Cerebellar nuclear complex (tissue), 1 donor: ENCODE measurements at regions not wholly inside any gene's neighbourhood (a gene's known extent, or its start where the extent isn't known, plus 50 kb on each side); places are given as distances from the start of the nearest gene placed in this dataset.
A peak's percentile ranks its signal among the peaks of the same experiment; 100 is the strongest.
"Not testable (repeated sequence)": the region's sequence is repeated elsewhere in the genome, so short reads cannot be mapped to it uniquely, and the experiment has no call there.

Experiments
- DNase-seq, 2 experiments: peaks; one replicate each; lab custom pipeline; 2025; lab: John Stamatoyannopoulos, UW

- no peak for DNase-seq
Measured at GRCh38 chr10:64023926-64024470, 502.8 kb downstream of the REEP3 start.

- DNase-seq, result no peak
Measured at GRCh38 chr10:64033711-64034110, 512.5 kb downstream of the REEP3 start.

- DNase-seq, result peak; percentile 45 to 80
Measured at GRCh38 chr10:64036321-64036930, 515.2 kb downstream of the REEP3 start.

GRCh38 chr10:64037071-64037661, 516.0 kb downstream of the REEP3 start:
- peak in 1 of 2 experiments; percentile 61 for DNase-seq

DNA sequence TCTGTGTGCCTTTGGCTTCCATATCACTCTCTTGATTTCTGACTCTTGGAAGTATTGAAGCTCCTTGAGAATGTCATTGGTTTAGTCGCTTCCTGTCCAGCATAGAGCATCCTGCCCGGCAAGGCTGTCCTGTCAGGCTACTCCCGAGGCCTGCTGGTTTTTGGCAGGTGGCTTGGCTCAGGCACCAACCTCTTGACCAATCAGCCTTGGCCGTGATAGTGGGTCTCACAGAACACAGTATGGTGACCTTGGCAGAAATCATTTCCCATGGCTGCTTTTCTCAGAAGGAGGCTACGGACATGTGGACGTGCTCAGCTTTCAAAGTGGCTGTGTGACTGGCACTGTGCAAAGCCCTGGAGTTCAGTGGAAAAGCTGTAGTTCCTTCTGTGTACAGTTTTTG, 516.9 kb downstream of the REEP3 start:
- peak; percentile 87 to 97 for DNase-seq

- no peak for DNase-seq
Measured at GRCh38 chr10:64039198-64039597, 518.0 kb downstream of the REEP3 start.

- DNase-seq, result no peak
Measured at GRCh38 chr10:64040781-64041180, 519.6 kb downstream of the REEP3 start.

GRCh38 chr10:64041185-64041988, 520.2 kb downstream of the REEP3 start:
- DNase-seq, result peak; percentile 2 to 38

DNA sequence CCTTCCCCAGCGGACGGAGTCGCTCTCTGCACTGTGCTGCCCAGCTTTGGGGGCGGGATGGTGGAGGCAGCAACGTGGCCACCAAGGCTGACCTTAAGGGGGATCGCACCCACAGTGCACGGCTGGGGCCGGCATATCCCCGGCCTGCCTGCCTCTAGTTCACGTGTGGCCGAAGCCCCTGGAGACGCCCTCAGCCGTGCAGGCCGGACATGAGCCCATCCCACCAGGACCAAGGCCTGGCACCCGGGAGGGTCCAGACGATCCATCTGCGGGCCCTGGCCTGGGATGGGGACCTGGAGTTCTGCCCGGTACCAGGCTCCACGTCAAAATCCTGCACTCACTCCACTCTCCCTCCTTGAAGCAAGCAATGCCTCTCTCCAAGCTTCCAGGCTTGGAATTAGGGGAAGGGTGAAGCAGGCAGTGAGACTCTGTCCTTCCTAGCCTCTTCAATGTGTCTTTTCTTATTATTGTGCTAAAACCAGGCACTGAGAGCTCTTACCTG, 520.8 kb downstream of the REEP3 start:
- DNase-seq, result peak in 1 of 2 experiments; percentile 26

DNA sequence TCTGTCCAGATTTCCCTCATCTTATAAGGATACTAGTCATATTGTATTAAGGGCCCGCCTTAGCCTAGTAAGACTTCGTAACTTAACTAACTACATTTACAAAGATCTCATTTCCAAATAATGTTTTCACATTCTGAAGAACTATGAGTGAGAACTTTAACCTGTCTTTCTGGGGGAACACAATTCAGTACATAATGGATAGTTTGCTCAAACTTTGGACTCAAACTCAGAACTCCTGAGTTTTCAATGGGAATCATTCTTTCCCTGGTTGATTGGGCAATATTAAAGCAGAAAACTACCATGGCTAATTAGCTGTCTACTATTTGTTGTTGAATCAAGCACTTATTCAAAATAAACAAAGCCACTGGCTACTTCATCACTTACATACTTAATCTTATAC, 522.9 kb downstream of the REEP3 start:
- DNase-seq, result no peak

DNA sequence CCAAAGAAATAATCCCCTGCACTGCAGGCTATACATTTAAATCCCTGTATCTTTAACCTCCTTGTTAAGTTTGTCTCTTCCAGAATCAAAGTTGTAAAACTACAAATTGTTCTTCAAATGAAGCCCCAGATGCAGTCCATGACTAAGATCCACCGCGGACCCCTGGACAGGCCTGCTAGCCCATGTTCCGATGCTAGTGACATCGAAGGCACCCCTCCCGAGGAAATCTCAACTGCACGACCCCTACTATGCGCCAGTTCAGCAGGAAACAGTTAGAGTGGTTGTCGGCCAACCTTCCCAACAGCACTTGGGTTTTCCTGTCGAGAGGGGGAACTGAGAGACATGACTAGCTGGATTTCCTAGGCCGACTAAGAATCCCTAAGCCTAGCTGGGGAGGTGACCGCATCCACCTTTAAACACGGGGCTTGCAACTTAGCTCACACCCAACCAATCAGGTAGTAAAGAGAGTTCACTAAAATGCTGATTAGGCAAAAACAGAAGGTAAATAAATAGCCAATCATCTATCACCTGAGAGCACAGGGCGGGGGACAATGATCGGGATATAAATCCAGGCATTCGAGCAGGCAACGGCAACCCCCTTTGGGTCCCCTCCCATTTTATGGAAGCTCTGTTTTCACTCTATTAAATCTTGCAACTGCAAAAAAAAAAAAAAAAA, 523.9 kb downstream of the REEP3 start:
- not testable (repeated sequence) for DNase-seq

- DNase-seq, result no peak
Measured at GRCh38 chr10:64054392-64054791, 533.2 kb downstream of the REEP3 start.

- DNase-seq, result no peak
Measured at GRCh38 chr10:64059884-64060283, 538.7 kb downstream of the REEP3 start.

DNA sequence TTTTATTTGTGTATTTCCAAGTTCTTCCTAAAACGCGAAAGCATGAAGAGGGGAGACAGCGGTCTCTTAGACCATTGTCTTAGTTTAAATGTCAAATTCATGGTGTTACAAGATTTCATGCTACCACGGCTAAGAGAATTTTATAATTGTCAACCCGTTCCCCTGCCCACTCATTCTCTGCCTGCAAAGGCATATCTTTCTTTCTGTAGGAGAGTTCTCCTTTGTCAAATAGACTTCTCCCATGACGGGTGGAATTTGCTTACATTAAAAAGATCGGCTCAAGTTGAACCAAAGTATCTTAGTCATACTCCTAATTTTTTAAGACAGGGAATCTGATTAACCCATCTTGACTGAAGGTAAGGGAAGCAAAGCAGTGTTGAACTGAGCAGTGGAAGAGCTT, 539.2 kb downstream of the REEP3 start:
- DNase-seq, result no peak

DNA sequence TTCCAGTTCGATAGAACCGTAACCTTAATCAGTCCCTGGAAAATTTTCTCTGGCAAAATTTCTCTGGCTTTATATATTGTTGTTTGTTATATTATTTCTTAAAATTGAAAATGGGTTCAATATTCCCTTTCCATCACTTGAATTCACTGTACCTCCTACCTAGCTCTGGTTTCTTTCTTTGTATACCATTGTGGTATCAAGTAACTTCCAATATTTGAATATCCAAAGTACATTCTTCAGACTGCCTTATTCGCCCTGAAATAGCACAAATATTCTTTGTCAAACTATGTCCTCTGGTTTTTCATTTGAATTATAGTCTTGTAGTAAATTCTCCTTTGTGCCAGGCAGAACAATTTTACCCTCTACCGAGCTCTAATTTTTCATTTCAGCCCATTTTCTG, 541.6 kb downstream of the REEP3 start:
- DNase-seq, result no peak

DNA sequence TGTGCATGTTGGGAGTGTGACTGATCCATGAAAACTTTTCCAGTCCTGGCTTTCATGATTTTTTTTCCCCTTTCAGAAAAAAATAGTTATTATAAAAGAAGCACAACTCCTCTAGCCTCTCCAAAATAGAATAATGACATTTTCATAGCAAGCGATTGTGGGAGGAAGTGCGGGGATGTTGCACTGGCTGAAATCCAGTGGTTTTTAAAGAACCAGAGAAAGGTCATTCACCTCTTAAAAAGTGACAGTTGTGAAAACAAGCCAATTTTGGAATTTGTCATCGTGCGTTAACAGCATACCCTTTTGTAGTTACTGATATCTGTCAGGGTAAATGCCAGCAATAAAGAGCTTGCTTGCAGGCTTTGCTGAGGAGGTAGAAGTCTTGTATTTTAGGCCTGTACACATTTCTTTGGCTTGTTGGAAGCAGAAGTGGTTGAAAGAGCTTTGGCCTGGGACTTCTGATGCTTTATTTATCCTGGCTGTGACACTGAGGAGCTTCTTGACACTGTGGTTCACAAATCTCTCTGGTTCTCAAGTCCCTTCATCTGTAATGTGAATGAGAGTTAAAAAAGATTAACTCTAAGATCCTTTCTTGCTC, 545.9 kb downstream of the REEP3 start:
- no peak for DNase-seq

- DNase-seq, result no peak
Measured at GRCh38 chr10:64067859-64068258, 546.7 kb downstream of the REEP3 start.

DNA sequence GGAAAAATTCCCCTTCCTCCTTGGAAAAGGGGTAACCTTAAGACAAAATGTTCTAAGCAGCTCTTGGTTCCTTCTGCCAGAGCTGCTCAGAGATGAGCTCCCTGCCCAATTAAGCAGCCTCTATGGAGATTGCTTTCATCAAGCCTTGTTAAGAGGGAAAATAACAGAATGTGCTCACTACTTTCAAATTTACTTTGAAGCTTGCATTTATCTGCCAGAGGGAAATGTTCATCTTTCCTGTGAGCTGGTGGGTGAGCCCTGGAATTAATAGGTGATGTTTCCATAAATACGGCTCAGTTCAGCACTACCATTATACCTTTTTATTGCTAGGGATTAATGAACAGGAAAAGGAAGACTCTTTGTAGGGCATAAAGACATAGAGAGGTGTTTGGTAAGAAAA, 549.0 kb downstream of the REEP3 start:
- no peak for DNase-seq

DNA sequence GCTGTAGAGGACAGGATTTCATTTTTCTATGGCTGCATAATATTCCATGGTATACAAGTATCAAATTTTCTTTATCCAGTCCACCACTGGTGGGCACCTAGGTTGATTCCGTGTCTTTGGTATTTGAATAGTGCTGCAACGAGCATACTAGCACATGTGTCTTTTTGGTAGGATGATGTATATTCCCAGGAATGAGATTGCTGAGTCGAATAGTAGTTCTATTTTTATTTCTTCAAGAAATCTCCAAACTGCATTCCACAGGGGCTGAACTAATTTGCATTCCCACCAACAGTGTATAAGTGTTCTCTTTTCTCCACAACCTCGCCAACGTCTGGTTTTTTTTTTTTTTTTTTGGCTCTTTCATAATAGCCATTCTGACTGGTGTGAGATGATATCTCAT, 550.0 kb downstream of the REEP3 start:
- no peak for DNase-seq

- DNase-seq, result no peak
Measured at GRCh38 chr10:64075604-64076003, 554.4 kb downstream of the REEP3 start.

- no peak for DNase-seq
Measured at GRCh38 chr10:64076322-64076940, 555.2 kb downstream of the REEP3 start.
